ENCODE measurements at regions not wholly inside any gene's neighbourhood (a gene's known extent, or its start where the extent isn't known, plus 50 kb on each side); places are given as distances from the start of the nearest gene placed in this dataset.

GRCh38 chr6:121855521-121855920 lies 420.1 kb downstream of the GJA1 start:
- no peak for ATAC-seq (ENCODE audit: low FRiP score)
- no peak for TF ChIP-seq CTCF (IDR thresholded peaks at IDR 0.05)
- DNase-seq (ENCODE audit: low spot score) = no peak

- TF ChIP-seq CTCF (IDR thresholded peaks at IDR 0.05) = no peak
- DNase-seq (ENCODE audit: low spot score) (no peak), ATAC-seq (ENCODE audit: low FRiP score) (no peak)
Observed at GRCh38 chr6:121856296-121856695, 420.9 kb downstream of the GJA1 start.

- no peak for DNase-seq (ENCODE audit: low spot score)
- ATAC-seq (ENCODE audit: low FRiP score) = no peak
- no peak for TF ChIP-seq CTCF (IDR thresholded peaks at IDR 0.05)
Observed at GRCh38 chr6:121857551-121857950, 422.1 kb downstream of the GJA1 start.

GRCh38 chr6:121858310-121858709 lies 422.9 kb downstream of the GJA1 start:
- DNase-seq (ENCODE audit: low spot score) = no peak
- TF ChIP-seq CTCF (IDR thresholded peaks at IDR 0.05) = no peak
- ATAC-seq (ENCODE audit: low FRiP score) = no peak

GRCh38 chr6:121858986-121859385 lies 423.5 kb downstream of the GJA1 start:
- no peak for TF ChIP-seq CTCF (IDR thresholded peaks at IDR 0.05)
- no peak for ATAC-seq (ENCODE audit: low FRiP score)
- DNase-seq (ENCODE audit: low spot score) = no peak

GRCh38 chr6:121865811-121866210 lies 430.4 kb downstream of the GJA1 start:
- DNase-seq (ENCODE audit: low spot score) = no peak
- no peak for ATAC-seq (ENCODE audit: low FRiP score)

GRCh38 chr6:121867095-121867494 lies 431.6 kb downstream of the GJA1 start:
- ATAC-seq (ENCODE audit: low FRiP score) (peak; percentile 64), DNase-seq (ENCODE audit: low spot score) (no peak)
- TF ChIP-seq CTCF (IDR thresholded peaks at IDR 0.05) = no peak

More at GRCh38 chr6:121865811-121866210, 430.4 kb downstream of the GJA1 start:
- TF ChIP-seq CTCF (IDR thresholded peaks at IDR 0.05) = no peak

All from omental fat pad (tissue), 3 donors.